ENCODE measurements at regions not wholly inside any gene's neighbourhood (a gene's known extent, or its start where the extent isn't known, plus 50 kb on each side); places are given as distances from the start of the nearest gene placed in this dataset.

DNA sequence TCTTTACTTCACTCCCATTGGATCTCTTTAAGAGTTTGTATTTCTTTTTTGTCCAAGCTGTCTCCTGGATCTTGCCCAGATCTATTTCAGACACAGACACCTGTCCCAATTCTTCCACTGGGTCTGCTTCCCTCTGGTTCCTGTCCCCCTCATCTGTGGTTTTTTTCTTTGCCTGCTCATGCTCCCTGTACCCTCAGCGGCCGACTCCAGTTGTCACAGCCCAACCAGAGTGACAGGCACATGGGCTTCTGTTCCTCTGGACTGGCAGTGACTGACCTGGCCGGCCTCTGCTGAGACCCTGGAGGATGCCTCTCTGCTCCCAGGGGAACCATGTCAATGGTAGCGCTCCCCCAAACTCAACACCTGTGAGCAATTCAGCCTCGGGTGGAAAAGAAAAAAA lies 142.6 kb downstream of the WSCD1 start:
- TF ChIP-seq, protein P1, sequence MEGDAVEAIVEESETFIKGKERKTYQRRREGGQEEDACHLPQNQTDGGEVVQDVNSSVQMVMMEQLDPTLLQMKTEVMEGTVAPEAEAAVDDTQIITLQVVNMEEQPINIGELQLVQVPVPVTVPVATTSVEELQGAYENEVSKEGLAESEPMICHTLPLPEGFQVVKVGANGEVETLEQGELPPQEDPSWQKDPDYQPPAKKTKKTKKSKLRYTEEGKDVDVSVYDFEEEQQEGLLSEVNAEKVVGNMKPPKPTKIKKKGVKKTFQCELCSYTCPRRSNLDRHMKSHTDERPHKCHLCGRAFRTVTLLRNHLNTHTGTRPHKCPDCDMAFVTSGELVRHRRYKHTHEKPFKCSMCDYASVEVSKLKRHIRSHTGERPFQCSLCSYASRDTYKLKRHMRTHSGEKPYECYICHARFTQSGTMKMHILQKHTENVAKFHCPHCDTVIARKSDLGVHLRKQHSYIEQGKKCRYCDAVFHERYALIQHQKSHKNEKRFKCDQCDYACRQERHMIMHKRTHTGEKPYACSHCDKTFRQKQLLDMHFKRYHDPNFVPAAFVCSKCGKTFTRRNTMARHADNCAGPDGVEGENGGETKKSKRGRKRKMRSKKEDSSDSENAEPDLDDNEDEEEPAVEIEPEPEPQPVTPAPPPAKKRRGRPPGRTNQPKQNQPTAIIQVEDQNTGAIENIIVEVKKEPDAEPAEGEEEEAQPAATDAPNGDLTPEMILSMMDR (conservative IDR thresholded peaks at IDR 0.05) = no peak
- no peak for TF ChIP-seq EZH2 (IDR thresholded peaks at IDR 0.05; ENCODE audit: low read depth)
